Lower leg skin (tissue), 3 donors: ENCODE measurements at regions not wholly inside any gene's neighbourhood (a gene's known extent, or its start where the extent isn't known, plus 50 kb on each side); places are given as distances from the start of the nearest gene placed in this dataset.

Source experiments
- POLR2A ChIP-seq, 2 donors: fragments of 450-650 bp; IDR thresholded peaks; one replicate each; pipeline ENCODE4 v1.6.1; 2016 to 2017; ENCODE audit warnings: antibody characterized with exemption in 2 of 2, mild to moderate bottlenecking in 1 of 2, moderate library complexity in 1 of 2
- TF ChIP-seq, protein P1 (sequence below), 3 donors: fragments of 450-650 bp; IDR thresholded peaks; one replicate each; pipeline ENCODE4 v1.5.1; 2016; ENCODE audit warnings: antibody characterized with exemption in 3 of 3, mild to moderate bottlenecking in 3 of 3, moderate library complexity in 2 of 3

DNA sequence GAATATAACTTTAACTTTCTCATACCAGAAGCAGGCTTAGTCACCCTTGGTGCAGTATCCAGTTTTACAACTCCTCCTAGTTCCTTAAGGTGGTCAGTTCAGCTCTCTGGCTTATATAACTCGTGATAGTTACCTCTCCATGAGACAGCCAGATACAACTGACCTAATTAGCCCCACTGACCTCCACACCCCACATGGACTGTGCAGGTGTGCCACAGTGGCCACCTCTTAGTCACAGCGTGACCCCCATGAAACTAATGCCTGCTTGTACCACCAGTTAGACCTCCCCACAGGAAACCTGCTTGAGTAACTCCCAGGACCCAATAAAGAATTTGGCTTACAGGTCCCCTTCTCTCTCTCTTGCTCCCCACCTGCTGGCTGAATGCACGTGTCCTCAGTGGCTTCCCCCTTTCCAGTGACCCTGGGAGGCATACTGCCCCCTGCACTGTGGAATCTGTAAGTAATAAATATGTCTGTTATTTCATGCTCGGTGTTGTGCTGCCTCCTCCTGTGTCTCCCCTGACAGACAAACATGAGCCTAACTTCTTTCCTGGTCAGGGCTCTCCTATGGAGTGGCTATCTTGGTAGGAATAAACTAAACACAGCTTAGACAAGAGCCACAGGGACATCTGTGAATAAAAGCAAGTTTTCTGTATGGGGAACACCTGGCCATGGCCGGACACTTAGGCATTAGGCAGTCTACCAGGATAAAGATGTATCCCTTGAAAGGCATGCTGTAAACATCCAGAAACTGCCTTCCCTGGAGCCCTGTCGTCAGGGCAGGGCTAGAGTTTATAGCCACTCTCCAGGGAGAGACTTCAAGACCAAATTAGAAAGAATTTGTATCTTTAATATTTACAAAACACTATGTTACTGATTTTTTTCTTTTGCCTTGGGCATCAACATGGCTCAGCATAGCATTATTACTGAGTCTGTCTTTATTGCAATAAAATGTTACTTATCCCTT is 209.7 kb upstream of the BOD1L1 start:
- TF ChIP-seq, protein P1, sequence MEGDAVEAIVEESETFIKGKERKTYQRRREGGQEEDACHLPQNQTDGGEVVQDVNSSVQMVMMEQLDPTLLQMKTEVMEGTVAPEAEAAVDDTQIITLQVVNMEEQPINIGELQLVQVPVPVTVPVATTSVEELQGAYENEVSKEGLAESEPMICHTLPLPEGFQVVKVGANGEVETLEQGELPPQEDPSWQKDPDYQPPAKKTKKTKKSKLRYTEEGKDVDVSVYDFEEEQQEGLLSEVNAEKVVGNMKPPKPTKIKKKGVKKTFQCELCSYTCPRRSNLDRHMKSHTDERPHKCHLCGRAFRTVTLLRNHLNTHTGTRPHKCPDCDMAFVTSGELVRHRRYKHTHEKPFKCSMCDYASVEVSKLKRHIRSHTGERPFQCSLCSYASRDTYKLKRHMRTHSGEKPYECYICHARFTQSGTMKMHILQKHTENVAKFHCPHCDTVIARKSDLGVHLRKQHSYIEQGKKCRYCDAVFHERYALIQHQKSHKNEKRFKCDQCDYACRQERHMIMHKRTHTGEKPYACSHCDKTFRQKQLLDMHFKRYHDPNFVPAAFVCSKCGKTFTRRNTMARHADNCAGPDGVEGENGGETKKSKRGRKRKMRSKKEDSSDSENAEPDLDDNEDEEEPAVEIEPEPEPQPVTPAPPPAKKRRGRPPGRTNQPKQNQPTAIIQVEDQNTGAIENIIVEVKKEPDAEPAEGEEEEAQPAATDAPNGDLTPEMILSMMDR (IDR thresholded peaks at IDR 0.05): no peak
- TF ChIP-seq POLR2A (IDR thresholded peaks at IDR 0.05): no peak
